Kidney (tissue), 13 donors: ENCODE measurements at regions not wholly inside any gene's neighbourhood (a gene's known extent, or its start where the extent isn't known, plus 50 kb on each side); places are given as distances from the start of the nearest gene placed in this dataset.

Experiments used
- DNase-seq, 5 donors: peaks; one replicate each; pipeline ENCODE4 v3.0.0-alpha.2; 2013 to 2020
- FAIRE-seq: peaks from 2 replicates; lab custom pipeline; 2012; peaks lifted over from hg19 to GRCh38; lab: Jason Lieb, UNC
- H3K27ac ChIP-seq, 2 donors: one replicate each; pipeline ENCODE4 v1.7.0; 2013; ENCODE audit warnings: low read depth in 2 of 2, low read length in 2 of 2, inconsistent platforms in 1 of 2
- H3K27me3 ChIP-seq: one replicate; pipeline ENCODE4 v1.7.1; 2013; ENCODE audit warnings: low read length, inconsistent platforms; ENCODE audit not compliant: control insufficient read depth, insufficient read depth
- H3K36me3 ChIP-seq, 3 donors: one replicate each; pipeline versions ENCODE4 v1.7.0 to v1.7.1; 2013; ENCODE audit warnings: low read length in 3 of 3, control low read depth in 1 of 3, inconsistent platforms in 1 of 3; ENCODE audit not compliant: insufficient read depth in 3 of 3, control insufficient read depth in 2 of 3
- H3K4me1 ChIP-seq, 3 donors: one replicate each; pipeline versions ENCODE4 v1.7.0 to v1.7.1; 2013; ENCODE audit warnings: low read length in 3 of 3, inconsistent platforms in 1 of 3, low read depth in 1 of 3; ENCODE audit not compliant: control insufficient read depth in 2 of 3, insufficient read depth in 2 of 3
- H3K4me3 ChIP-seq, 3 donors: one replicate each; pipeline versions ENCODE4 v1.7.0 to v1.8.1; 2013; ENCODE audit warnings: low read length in 3 of 3, control low read depth in 1 of 3, inconsistent platforms in 1 of 3
- H3K9ac ChIP-seq, 3 donors: one replicate each; pipeline versions ENCODE4 v1.7.0 to v1.7.1; 2013; ENCODE audit warnings: low read length in 3 of 3, control low read depth in 1 of 3, inconsistent platforms in 1 of 3
- H3K9me3 ChIP-seq, 3 donors: one replicate each; pipeline versions ENCODE4 v1.7.0 to v1.7.1; 2013; ENCODE audit warnings: low read length in 3 of 3, control low read depth in 1 of 3, inconsistent platforms in 1 of 3; ENCODE audit not compliant: control insufficient read depth in 2 of 3, insufficient read depth in 1 of 3
- CTCF ChIP-seq: IDR thresholded peaks from 3 replicates; pipeline ENCODE4 v1.5.1; 2012; ENCODE audit warnings: mild to moderate bottlenecking, moderate library complexity, borderline replicate concordance; ENCODE audit not compliant: insufficient read depth; ENCODE audit errors: extremely low read depth
- intact Hi-C: fragments of 100-400 bp; cut with DNase I; formaldehyde crosslinking; loops from one replicate; pipeline ENCODE4 v1.11.1; 2022
- donor health status: control.
- donor health status: control.
- donor health status: control.
- donor health status: control.
- donor health status: control.
- donor health status: DM: yes; HTN: yes; CAD: no.
- donor health status: Normal renal cell carcinoma (clear cell type).

- DNase-seq (no peak), FAIRE-seq (no peak)
- no peak overlapping the region for H3K4me3 ChIP-seq
- TF ChIP-seq CTCF, result no peak
- no peaks in the 10 kb centered on the region for H3K27me3 ChIP-seq
- H3K4me1 ChIP-seq, result no peaks in the 10 kb centered on the region
- no peak overlapping the region for H3K27ac ChIP-seq
- no peak overlapping the region for H3K9ac ChIP-seq
- H3K36me3 ChIP-seq, result no peaks in the 10 kb centered on the region
- intact Hi-C loops, result no loop called here
- H3K9me3 ChIP-seq, result peaks cover 0 to 2% (median 0%) of the 10 kb centered on the region in 3 donors
These were observed 851.0 kb downstream of the KCNMA1 start for GRCh38 chr10:76786504-76787072.

- Histone ChIP-seq H3K9me3 (peaks cover 0 to 2% (median 0%) of the 10 kb centered on the region in 3 donors), H3K27ac (no peak overlapping the region), H3K4me1 (no peaks in the 10 kb centered on the region), H3K4me3 (no peak overlapping the region), H3K36me3 (no peaks in the 10 kb centered on the region), H3K9ac (no peak overlapping the region), H3K27me3 (no peaks in the 10 kb centered on the region)
- TF ChIP-seq CTCF, result no peak
- FAIRE-seq (no peak), DNase-seq (no peak)
- intact Hi-C loops, result no loop called here
These were observed 853.5 kb downstream of the KCNMA1 start for GRCh38 chr10:76784076-76784475.

GRCh38 chr10:76779796-76780301 lies 857.8 kb downstream of the KCNMA1 start:
- peak in 2 of 5 donors; percentile 32 to 66 for DNase-seq
- FAIRE-seq, result no peak
- H3K27ac ChIP-seq, result no peak overlapping the region
- intact Hi-C loops, result no loop called here
- no peaks in the 10 kb centered on the region for H3K36me3 ChIP-seq
- TF ChIP-seq CTCF, result no peak
- H3K4me1 ChIP-seq, result no peaks in the 10 kb centered on the region
- H3K4me3 ChIP-seq, result no peak overlapping the region
- H3K9ac ChIP-seq, result no peak overlapping the region
- peaks cover 0 to 2% (median 0%) of the 10 kb centered on the region in 3 donors for H3K9me3 ChIP-seq
- H3K27me3 ChIP-seq, result no peaks in the 10 kb centered on the region
